Mesendoderm (in vitro differentiated cells): ENCODE measurements at regions not wholly inside any gene's neighbourhood (a gene's known extent, or its start where the extent isn't known, plus 50 kb on each side); places are given as distances from the start of the nearest gene placed in this dataset.
"Not testable (repeated sequence)": the region's sequence is repeated elsewhere in the genome, so short reads cannot be mapped to it uniquely, and the experiment has no call there.

Source experiments
- DNase-seq: peaks from one replicate; pipeline ENCODE4 v3.0.0; 2013
- H2AK5ac ChIP-seq: 2 replicates; pipeline ENCODE4 v1.6.1; 2013; ENCODE audit warnings: low read length, inconsistent platforms
- H2BK120ac ChIP-seq: 2 replicates; pipeline ENCODE4 v1.6.1; 2013; ENCODE audit warnings: low read depth, mild to moderate bottlenecking, low read length, moderate library complexity, mixed read lengths
- H2BK15ac ChIP-seq: replicated peaks from 2 replicates; pipeline ENCODE4 v1.6.1; 2013; ENCODE audit warnings: low read depth, mild to moderate bottlenecking, moderate library complexity
- H2BK5ac ChIP-seq: 2 replicates; pipeline ENCODE4 v1.6.1; 2013; ENCODE audit warnings: low read length, inconsistent platforms
- H3K18ac ChIP-seq: 2 replicates; pipeline ENCODE4 v1.6.1; 2013; ENCODE audit warnings: mild to moderate bottlenecking, low read length, mixed read lengths
- H3K23ac ChIP-seq: one replicate; pipeline ENCODE4 v1.6.1; 2013; ENCODE audit warnings: low read length
- H3K27ac ChIP-seq: 2 replicates; pipeline ENCODE4 v1.5.1; 2013; ENCODE audit warnings: low read depth, mild to moderate bottlenecking, inconsistent platforms, low read length, moderate library complexity
- H3K27me3 ChIP-seq: 2 replicates; pipeline ENCODE4 v1.6.1; 2013; ENCODE audit warnings: low read length, control low read depth, mild to moderate bottlenecking, inconsistent platforms; ENCODE audit not compliant: insufficient read depth, poor library complexity
- H3K36me3 ChIP-seq: 2 replicates; pipeline ENCODE4 v1.6.1; 2013; ENCODE audit warnings: low read length, inconsistent platforms; ENCODE audit not compliant: control insufficient read depth, insufficient read depth
- H3K4ac ChIP-seq: one replicate; pipeline ENCODE4 v1.6.1; 2013; ENCODE audit warnings: low read depth, mild to moderate bottlenecking, low read length, moderate library complexity
- H3K4me1 ChIP-seq: 2 replicates; pipeline ENCODE4 v1.6.1; 2013; ENCODE audit warnings: low read depth, low read length, inconsistent platforms; ENCODE audit not compliant: control insufficient read depth
- H3K4me2 ChIP-seq: 2 replicates; pipeline ENCODE4 v1.6.1; 2013; ENCODE audit warnings: low read length
- H3K4me3 ChIP-seq: 2 replicates; pipeline ENCODE4 v1.5.1; 2013; ENCODE audit warnings: mild to moderate bottlenecking, low read length
- H3K56ac ChIP-seq: one replicate; pipeline ENCODE4 v1.6.1; 2013; ENCODE audit warnings: low read length
- H3K79me1 ChIP-seq: 2 replicates; pipeline ENCODE4 v1.6.1; 2013; ENCODE audit warnings: low read length, inconsistent platforms
- H3K79me2 ChIP-seq: 2 replicates; pipeline ENCODE4 v1.6.1; 2013; ENCODE audit warnings: mild to moderate bottlenecking, low read length; ENCODE audit not compliant: control insufficient read depth, insufficient read depth
- H3K9ac ChIP-seq: 2 replicates; pipeline ENCODE4 v1.6.1; 2013; ENCODE audit warnings: low read length, inconsistent platforms
- H4K5ac ChIP-seq: one replicate; pipeline ENCODE4 v1.6.1; 2013; ENCODE audit warnings: low read length
- H4K8ac ChIP-seq: one replicate; pipeline ENCODE4 v1.6.1; 2013; ENCODE audit warnings: low read depth, mild to moderate bottlenecking, control low read depth, low read length, moderate library complexity
- WGBS: extraction: QIAGEN DNeasy Blood & Tissue Kit; methylation state at CpG from one replicate; pipeline ENCODE4 v1.1.7; 2013; ENCODE audit warnings: low lambda C conversion rate, missing lambda C conversion rate; ENCODE audit not compliant: insufficient coverage; ENCODE audit errors: extremely low coverage; 5-methylcytosine and 5-hydroxymethylcytosine counted together

GRCh38 chr2:72078773-72079172 is 68.9 kb downstream of the CYP26B1 start:
- no CpG with 5 or more reads among the region's 6 CpGs for WGBS
- H3K4me1 ChIP-seq, result no peaks in the 10 kb centered on the region
- H3K79me2 ChIP-seq, result no peaks in the 10 kb centered on the region
- no peak overlapping the region for H3K4me2 ChIP-seq
- no peak overlapping the region for H3K23ac ChIP-seq
- no peak overlapping the region for H3K27ac ChIP-seq
- no peak overlapping the region for H2BK5ac ChIP-seq
- H3K9ac ChIP-seq, result no peak overlapping the region
- H2AK5ac ChIP-seq, result no peak overlapping the region
- no peak overlapping the region for H4K8ac ChIP-seq
- no peak overlapping the region for H3K4ac ChIP-seq
- no peak overlapping the region for H3K56ac ChIP-seq
- no peak overlapping the region for H3K18ac ChIP-seq
- no peak overlapping the region for H4K5ac ChIP-seq
- no peaks in the 10 kb centered on the region for H3K27me3 ChIP-seq
- H3K36me3 ChIP-seq, result no peaks in the 10 kb centered on the region
- no peaks in the 10 kb centered on the region for H3K79me1 ChIP-seq
- no peak overlapping the region for H2BK15ac ChIP-seq
- H3K4me3 ChIP-seq, result no peak overlapping the region
- H2BK120ac ChIP-seq, result no peak overlapping the region
- no peak for DNase-seq

GRCh38 chr2:72077702-72078169 is 69.9 kb downstream of the CYP26B1 start:
- H2BK120ac ChIP-seq, result no peak overlapping the region
- H3K4me3 ChIP-seq, result no peak overlapping the region
- H3K4me2 ChIP-seq, result no peak overlapping the region
- no CpG with 5 or more reads among the region's 1 CpG for WGBS
- H3K36me3 ChIP-seq, result no peaks in the 10 kb centered on the region
- no peak overlapping the region for H2AK5ac ChIP-seq
- no peak for DNase-seq
- no peak overlapping the region for H4K8ac ChIP-seq
- no peak overlapping the region for H3K27ac ChIP-seq
- no peaks in the 10 kb centered on the region for H3K27me3 ChIP-seq
- H3K79me2 ChIP-seq, result no peaks in the 10 kb centered on the region
- no peaks in the 10 kb centered on the region for H3K4me1 ChIP-seq
- H2BK15ac ChIP-seq, result no peak overlapping the region
- H3K4ac ChIP-seq, result no peak overlapping the region
- no peak overlapping the region for H4K5ac ChIP-seq
- H3K9ac ChIP-seq, result no peak overlapping the region
- no peaks in the 10 kb centered on the region for H3K79me1 ChIP-seq
- H2BK5ac ChIP-seq, result no peak overlapping the region
- H3K18ac ChIP-seq, result no peak overlapping the region
- H3K23ac ChIP-seq, result no peak overlapping the region
- no peak overlapping the region for H3K56ac ChIP-seq

DNA sequence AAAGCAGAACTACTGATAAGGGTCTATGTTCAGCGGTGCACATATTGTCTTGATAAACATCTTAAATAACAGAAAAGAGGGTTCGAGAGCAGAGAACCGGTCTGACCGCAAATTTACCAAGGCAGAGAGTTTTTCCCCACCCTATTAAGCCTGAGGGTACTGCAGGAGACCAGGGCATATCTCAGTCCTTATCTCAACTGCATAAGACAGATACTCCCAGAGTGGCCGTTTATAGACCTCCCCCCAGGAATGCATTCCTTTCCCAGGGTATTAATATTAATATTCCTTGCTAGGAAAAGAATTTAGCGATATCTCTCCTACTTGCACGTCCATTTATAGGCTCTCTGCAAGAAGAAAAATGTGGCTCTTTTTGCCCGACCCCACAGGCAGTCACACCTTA is 74.3 kb downstream of the CYP26B1 start:
- not testable (repeated sequence) for H3K27me3 ChIP-seq, H3K27ac ChIP-seq, H4K8ac ChIP-seq, H3K36me3 ChIP-seq, H4K5ac ChIP-seq, H3K79me1 ChIP-seq, H2AK5ac ChIP-seq, H3K23ac ChIP-seq, H3K4me3 ChIP-seq, H3K4me2 ChIP-seq, H2BK15ac ChIP-seq, H3K79me2 ChIP-seq, H3K18ac ChIP-seq, DNase-seq, H3K9ac ChIP-seq, H2BK120ac ChIP-seq, H2BK5ac ChIP-seq, H3K4ac ChIP-seq, H3K4me1 ChIP-seq, H3K56ac ChIP-seq
- whole genome bisulfite sequencing, result no CpG with 5 or more reads among the region's 8 CpGs

DNA sequence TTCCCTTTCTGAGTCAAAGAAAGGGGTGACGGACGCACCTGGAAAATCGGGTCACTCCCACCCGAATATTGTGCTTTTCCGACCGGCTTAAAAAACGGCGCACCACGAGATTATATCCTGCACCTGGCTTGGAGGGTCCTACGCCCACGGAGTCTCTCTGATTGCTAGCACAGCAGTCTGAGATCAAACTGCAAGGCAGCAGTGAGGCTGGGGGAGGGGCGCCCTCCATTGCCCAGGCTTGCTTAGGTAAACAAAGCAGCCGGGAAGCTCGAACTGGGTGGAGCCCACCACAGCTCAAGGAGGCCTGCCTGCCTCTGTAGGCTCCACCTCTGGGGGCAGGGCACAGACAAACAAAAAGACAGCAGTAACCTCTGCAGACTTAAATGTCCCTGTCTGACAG is 83.5 kb downstream of the CYP26B1 start:
- H3K56ac ChIP-seq, H2AK5ac ChIP-seq, H3K9ac ChIP-seq, H2BK15ac ChIP-seq, H3K79me1 ChIP-seq, H3K4me2 ChIP-seq, H3K4me1 ChIP-seq, H3K4ac ChIP-seq, H4K8ac ChIP-seq, DNase-seq, H3K23ac ChIP-seq, H3K18ac ChIP-seq, H3K27ac ChIP-seq, H3K27me3 ChIP-seq, H2BK120ac ChIP-seq, H3K79me2 ChIP-seq, H4K5ac ChIP-seq, H3K4me3 ChIP-seq, H2BK5ac ChIP-seq, H3K36me3 ChIP-seq: not testable (repeated sequence)
- WGBS, result no CpG with 5 or more reads among the region's 14 CpGs

DNA sequence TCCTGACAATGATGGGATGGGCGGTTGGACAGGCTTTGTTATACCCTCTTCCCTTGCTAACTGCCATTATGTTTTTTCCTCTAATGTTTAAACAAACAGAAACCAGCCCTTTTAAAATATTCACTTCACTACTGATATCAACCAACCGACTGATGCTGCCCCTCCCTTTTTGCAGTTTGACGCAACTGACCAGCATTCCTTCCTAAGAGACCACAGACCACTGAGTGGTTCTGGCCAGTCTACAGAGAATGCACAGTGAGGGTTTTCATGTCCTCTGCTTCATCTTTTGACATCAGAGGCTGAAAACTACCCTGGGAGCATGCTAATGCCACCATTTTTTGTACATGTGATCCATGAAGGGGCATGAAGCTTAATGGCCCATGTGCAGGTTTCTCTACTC is 85.3 kb downstream of the CYP26B1 start:
- H2AK5ac ChIP-seq, result no peak overlapping the region
- no peak overlapping the region for H2BK15ac ChIP-seq
- no CpG with 5 or more reads among the region's 3 CpGs for WGBS

DNA sequence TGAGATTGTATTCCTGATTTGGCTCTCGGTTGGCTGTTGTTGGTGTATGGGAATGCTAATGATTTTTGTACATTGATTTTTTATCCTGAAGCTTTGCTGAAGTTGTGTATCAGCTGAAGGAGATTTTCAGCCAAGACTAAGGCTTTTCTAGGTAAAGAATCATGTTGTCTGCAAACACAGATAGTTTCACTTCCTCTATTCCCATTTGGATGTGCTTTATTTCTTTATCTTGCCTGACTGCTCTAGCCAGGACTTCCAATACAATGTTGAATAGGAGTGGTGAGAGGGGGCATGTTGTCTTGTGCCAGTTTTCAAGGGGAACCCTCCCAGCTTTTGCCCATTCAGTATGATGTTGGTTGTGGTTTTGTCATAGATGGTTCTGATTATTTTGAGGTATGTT is 90.4 kb downstream of the CYP26B1 start:
- no peak for DNase-seq
- no peak overlapping the region for H2BK120ac ChIP-seq
- no peak overlapping the region for H2BK15ac ChIP-seq
- H3K79me2 ChIP-seq, result no peaks in the 10 kb centered on the region
- H2AK5ac ChIP-seq, result no peak overlapping the region
- no peak overlapping the region for H3K4me2 ChIP-seq
- H3K4me1 ChIP-seq, result no peaks in the 10 kb centered on the region
- no peak overlapping the region for H3K27ac ChIP-seq
- H4K8ac ChIP-seq, result no peak overlapping the region
- WGBS, result no CpG with 5 or more reads among the region's 1 CpG
- no peak overlapping the region for H3K4ac ChIP-seq
- no peak overlapping the region for H3K23ac ChIP-seq
- H2BK5ac ChIP-seq, result no peak overlapping the region
- H3K27me3 ChIP-seq, result no peaks in the 10 kb centered on the region
- no peak overlapping the region for H3K18ac ChIP-seq
- no peak overlapping the region for H3K9ac ChIP-seq
- no peak overlapping the region for H3K4me3 ChIP-seq
- no peaks in the 10 kb centered on the region for H3K36me3 ChIP-seq
- H3K56ac ChIP-seq, result no peak overlapping the region
- H4K5ac ChIP-seq, result no peak overlapping the region
- H3K79me1 ChIP-seq, result no peaks in the 10 kb centered on the region

More for the DNA sequence above, 85.3 kb downstream of the CYP26B1 start:
- no peak for DNase-seq
- no peak overlapping the region for H3K4me2 ChIP-seq
- no peaks in the 10 kb centered on the region for H3K36me3 ChIP-seq
- no peak overlapping the region for H3K9ac ChIP-seq
- no peaks in the 10 kb centered on the region for H3K79me1 ChIP-seq
- H3K18ac ChIP-seq, result no peak overlapping the region
- no peak overlapping the region for H2BK120ac ChIP-seq
- H3K23ac ChIP-seq, result no peak overlapping the region
- no peak overlapping the region for H3K4ac ChIP-seq
- no peak overlapping the region for H3K27ac ChIP-seq
- no peaks in the 10 kb centered on the region for H3K79me2 ChIP-seq
- no peak overlapping the region for H4K8ac ChIP-seq
- H2BK5ac ChIP-seq, result no peak overlapping the region
- H3K27me3 ChIP-seq, result no peaks in the 10 kb centered on the region
- H3K56ac ChIP-seq, result no peak overlapping the region
- no peak overlapping the region for H4K5ac ChIP-seq
- H3K4me3 ChIP-seq, result no peak overlapping the region
- no peaks in the 10 kb centered on the region for H3K4me1 ChIP-seq
